ENCODE measurements at regions not wholly inside any gene's neighbourhood (a gene's known extent, or its start where the extent isn't known, plus 50 kb on each side); places are given as distances from the start of the nearest gene placed in this dataset.
"Not testable (repeated sequence)": the region's sequence is repeated elsewhere in the genome, so short reads cannot be mapped to it uniquely, and the experiment has no call there.

GRCh38 chrY:20891440-20892160, 135.7 kb downstream of the RPS4Y2 start:
- no peak for DNase-seq (ENCODE audit: low read depth in 1 of 2, low spot score in 1 of 2)

DNA sequence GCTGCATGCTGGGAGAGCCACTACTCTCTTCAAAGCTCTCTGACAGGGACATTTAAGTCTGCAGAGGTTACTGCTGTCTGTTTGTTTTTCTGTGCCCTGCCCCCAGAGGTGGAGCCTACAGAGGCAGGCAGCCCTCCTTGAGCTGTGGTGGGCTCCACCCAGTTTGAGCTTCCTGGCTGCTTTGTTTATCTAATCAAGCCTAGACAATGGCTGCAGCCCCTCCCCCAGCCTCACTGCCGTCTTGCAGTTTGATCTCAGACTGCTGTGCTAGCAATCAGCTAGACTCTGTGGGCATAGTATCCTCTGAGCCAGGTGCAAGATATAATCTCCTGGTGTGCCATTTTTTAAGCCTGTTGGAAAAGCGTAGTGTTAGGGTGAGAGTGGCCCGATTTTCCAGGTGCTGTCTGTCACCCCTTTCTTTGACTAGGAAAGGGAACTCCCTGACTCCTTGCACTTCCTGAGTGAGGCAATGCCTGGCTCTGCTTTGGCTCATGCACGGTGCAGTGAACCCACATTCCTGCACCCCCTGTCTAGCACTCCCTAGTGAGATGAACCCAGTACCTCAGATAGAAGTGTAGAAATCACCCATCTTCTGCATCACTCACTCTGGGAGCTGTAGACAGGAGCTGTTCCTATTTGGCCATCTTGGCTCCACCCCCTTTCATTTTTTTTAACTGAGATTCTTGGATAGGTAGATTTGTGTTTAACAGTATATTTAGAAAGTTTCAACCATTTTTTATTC, 169.6 kb downstream of the RPS4Y2 start:
- peak in 1 of 2 donors; percentile 24 for DNase-seq (ENCODE audit: low read depth in 1 of 2, low spot score in 1 of 2)

- no peak for DNase-seq (ENCODE audit: low read depth in 1 of 2, low spot score in 1 of 2)
Measured at GRCh38 chrY:20929691-20930342, 173.9 kb downstream of the RPS4Y2 start.

DNA sequence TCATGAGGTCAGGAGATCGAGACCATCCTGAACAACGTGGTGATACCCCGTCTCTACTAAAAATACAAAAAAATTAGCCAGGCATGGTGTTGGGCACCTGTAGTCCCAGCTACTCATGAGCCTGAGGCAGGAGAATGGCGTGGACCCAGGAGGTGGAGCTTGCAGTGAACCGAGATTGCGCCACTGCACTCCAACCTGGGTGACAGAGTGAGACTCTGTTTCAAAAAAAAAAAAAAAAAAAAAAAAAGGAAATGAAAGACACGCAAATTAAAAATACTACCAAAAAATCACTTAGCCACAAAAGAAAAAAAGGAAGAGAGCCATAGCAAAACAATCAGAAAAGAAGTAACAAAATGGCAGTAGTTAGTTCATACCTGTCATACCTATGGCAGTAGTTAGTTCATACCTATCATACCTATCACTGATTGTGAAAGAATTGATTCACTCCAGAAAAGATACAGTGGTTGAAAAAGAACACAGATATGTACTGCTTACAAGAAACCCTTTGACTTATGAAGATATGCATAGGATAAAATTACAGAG, 180.9 kb downstream of the RPS4Y2 start:
- DNase-seq (ENCODE audit: low read depth in 1 of 2, low spot score in 1 of 2): not testable (repeated sequence)

DNA sequence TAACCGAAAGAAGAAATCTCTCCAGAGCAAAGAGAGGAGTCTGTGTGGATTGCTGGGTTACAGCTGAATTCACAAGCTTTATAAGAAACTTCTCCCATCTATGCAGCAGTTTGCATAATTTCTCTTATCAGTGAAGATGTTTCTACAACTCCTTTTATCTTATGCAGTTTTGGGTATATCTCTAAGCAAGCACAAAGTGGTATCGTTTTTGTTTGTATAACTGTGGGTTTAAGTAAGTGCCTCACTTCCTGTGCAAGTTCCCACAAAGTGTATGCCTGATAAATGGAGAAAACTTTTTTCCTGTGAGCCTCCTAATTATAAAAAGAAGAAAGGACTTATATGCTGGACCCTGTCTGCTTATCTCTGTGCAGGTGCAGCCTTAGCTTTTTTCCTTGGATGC, 205.6 kb downstream of the RPS4Y2 start:
- DNase-seq (ENCODE audit: low read depth in 1 of 2, low spot score in 1 of 2): no peak

GRCh38 chrY:20967828-20968227, 211.9 kb downstream of the RPS4Y2 start:
- DNase-seq (ENCODE audit: low read depth in 1 of 2, low spot score in 1 of 2): no peak

- DNase-seq (ENCODE audit: low read depth in 1 of 2, low spot score in 1 of 2): no peak
Measured at GRCh38 chrY:20968237-20968636, 212.3 kb downstream of the RPS4Y2 start.

DNA sequence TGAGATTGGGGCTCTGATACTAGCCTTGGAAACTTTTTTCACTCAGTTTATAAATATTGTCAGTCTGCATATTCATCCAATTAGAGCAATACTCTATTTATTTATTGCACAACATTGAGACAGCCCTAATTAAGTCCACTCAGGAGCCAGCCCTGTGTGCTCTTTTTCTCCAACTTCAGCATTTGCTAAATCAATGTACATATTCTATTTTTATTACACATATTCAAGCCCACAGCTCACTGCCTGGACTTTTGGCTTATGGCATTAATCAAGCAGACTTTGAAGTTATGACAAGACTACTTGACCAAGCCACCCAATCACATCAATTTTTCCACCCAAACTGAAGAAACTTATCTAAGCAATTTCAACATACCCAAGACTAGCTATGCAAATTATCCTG, 215.5 kb downstream of the RPS4Y2 start:
- DNase-seq (ENCODE audit: low read depth in 1 of 2, low spot score in 1 of 2): no peak

- no peak for DNase-seq (ENCODE audit: low read depth in 1 of 2, low spot score in 1 of 2)
Measured at GRCh38 chrY:20986037-20986436, 230.1 kb downstream of the RPS4Y2 start.

DNA sequence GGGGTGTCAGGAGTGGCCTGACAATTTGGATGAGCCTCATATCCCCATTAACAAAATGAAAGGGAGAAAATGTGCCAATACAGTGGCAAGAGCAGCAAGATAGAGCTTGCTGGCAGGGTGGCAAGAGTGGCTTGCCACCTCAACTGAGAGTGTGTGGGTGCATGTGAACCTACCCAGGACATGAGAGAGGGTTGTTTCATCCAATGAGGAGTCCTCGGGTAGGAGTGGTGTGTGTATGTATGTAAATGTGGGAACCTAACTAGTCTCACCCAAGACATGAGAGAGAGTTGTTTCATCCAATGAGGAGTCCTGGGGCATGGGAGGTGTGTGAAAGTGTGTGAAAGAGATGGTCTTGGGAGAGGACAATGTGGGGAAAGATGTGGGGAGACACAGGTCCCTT, 234.2 kb downstream of the RPS4Y2 start:
- DNase-seq (ENCODE audit: low read depth in 1 of 2, low spot score in 1 of 2): no peak

DNA sequence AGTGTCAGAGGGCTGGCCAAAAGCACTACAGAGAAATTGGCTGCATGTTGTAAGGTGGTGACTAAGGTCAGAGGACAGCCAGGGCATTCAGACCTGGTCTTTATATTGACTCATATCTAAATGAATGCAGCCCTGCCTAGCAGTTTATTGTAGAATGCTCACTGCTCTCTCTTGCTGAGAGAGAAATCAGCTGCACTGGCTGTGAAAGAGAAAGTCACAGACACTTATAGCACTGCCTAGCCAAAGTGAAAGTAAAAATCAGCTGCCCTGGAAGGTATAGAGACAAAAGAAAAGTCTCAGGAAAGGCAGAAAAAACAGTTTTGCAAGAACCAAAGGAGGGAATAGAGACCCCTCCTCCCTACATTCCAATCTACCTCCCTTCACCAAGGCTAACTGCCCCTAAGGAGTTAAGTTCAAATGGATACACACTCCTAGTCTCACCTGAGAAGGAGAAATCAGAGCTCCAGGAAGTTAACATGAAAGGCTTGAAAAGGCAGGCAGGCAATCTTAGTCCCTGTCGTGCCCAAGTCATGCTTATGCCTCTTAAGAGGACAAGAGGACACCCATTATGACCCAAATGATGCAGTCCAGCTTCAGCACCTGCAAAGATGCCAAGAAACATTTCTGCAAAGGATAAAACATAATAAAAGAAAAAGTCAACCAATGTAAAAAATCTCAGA, 235.1 kb downstream of the RPS4Y2 start:
- DNase-seq (ENCODE audit: low read depth in 1 of 2, low spot score in 1 of 2): no peak

DNA sequence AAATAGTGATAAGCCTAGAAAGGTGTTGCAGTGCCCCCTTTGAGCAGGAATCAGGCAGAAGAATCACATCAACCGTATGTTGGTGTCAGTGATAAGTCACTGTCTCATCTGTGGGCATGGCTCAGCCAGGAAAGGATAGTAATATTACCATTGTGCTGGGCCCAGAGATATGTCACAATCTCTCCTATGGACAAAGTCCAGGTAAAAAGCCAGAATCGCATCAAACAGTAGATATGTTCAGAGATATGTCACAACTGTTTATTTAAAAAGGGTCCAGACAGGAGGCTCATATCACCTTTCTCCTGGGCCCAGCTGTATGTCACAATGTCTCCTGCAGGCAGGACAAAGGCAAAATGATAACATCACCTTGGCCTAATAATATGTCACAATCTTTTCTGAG, 241.4 kb downstream of the RPS4Y2 start:
- no peak for DNase-seq (ENCODE audit: low read depth in 1 of 2, low spot score in 1 of 2)

- no peak for DNase-seq (ENCODE audit: low read depth in 1 of 2, low spot score in 1 of 2)
Measured at GRCh38 chrY:20998016-20998415, 242.1 kb downstream of the RPS4Y2 start.

- no peak for DNase-seq (ENCODE audit: low read depth in 1 of 2, low spot score in 1 of 2)
Measured at GRCh38 chrY:20998483-20998882, 242.6 kb downstream of the RPS4Y2 start.

- DNase-seq (ENCODE audit: low read depth in 1 of 2, low spot score in 1 of 2): no peak
Measured at GRCh38 chrY:21001102-21001501, 245.2 kb downstream of the RPS4Y2 start.

DNA sequence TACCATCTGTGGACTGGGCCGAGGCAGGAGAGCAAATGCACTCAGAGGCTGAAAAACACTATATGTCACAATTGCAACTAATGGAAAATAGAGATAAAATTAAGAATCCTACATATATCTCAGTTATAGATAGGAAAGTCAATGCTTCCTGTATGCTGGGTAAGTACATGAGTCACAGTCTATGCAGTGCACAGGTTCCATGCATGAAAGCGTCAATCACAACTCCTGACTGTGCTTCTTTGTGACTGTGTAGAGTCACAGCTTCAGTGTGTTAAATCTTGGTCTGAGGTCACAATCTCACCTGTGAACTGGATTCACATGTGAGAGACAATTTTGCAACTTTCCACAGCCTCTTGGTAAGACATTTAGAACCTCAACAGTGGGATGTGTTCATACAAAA, 247.2 kb downstream of the RPS4Y2 start:
- no peak for DNase-seq (ENCODE audit: low read depth in 1 of 2, low spot score in 1 of 2)

DNA sequence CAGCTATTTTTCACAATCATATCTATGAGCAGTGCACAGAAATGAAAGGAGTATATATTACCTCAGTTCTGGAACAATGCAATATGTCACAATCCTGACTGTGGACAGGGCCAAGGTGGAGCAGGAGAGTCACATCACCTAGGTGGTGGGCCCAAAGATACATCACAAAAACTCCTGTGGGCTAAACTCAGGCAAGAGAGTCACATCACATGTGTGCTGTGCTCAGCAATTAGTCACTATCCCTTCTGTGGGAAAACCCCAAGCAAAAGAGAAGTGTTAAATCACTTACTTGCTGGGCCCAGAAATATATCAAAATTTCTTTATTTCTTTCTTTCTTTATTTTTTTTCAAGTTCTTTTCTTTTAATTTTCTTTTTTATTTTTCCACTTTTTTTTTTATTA, 249.6 kb downstream of the RPS4Y2 start:
- no peak for DNase-seq (ENCODE audit: low read depth in 1 of 2, low spot score in 1 of 2)

- no peak for DNase-seq (ENCODE audit: low read depth in 1 of 2, low spot score in 1 of 2)
Measured at GRCh38 chrY:21021811-21022210, 265.9 kb downstream of the RPS4Y2 start.

DNA sequence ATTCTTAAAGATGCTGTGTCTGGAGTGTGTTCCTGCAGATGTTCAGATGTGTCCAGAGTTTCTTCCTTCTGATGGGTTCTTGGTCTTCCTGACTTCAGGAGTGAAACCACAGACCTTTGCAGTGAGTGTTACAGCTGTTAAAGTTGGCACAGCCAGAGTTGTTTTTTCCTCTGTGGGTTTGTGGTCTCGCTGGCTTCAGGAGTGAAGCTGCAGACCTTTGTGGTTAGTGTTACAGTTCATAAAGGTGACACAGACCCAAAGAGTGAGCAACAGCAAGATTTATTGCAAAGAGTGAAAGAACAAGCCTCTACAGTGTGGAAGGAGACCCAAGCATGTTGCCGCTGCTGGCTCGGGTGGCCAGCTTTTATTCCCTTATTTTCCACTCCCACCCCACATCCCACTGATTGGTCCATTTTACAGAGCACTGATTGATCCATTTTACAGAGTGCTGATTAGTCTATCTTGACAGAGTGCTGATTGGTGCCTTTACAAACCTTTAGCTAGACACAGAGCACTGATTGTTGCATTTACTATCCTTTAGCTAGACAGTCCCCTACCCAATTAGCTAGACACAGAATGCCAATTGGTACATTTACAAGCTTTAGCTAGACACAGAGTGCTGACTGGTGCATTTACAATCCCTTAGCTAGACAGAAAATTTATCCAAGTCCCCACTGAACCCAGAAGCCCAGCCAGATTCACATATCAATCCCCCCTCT, 266.6 kb downstream of the RPS4Y2 start:
- DNase-seq (ENCODE audit: low read depth in 1 of 2, low spot score in 1 of 2): no peak

DNA sequence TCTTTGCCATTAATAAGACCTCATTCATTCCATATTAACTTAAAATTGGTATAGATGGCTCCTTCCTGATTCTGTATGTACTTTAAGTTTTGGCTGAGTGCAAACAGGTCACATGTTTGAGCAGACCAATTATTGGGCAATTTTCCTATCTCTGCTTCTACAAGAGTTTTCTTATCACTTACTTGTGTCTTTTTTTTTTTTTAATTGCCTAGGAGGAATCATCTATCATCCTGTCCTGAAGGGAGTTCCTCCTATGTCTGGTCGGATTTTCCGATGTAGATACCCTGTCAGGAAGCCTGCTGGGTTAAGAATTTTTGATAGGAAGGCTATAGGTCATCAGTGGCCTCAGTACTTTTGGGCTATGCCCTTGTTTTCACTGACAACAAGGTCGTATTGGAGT, 268.0 kb downstream of the RPS4Y2 start:
- no peak for DNase-seq (ENCODE audit: low read depth in 1 of 2, low spot score in 1 of 2)

- no peak for DNase-seq (ENCODE audit: low read depth in 1 of 2, low spot score in 1 of 2)
Measured at GRCh38 chrY:21028506-21028905, 272.6 kb downstream of the RPS4Y2 start.

Data from activated T-helper 1 cell treated with anti-CD3 and anti-CD28 coated beads, Interleukin-2, amount 50 U/mL, for 16 hours (primary cell).